ENCODE measurements at regions not wholly inside any gene's neighbourhood (a gene's known extent, or its start where the extent isn't known, plus 50 kb on each side); places are given as distances from the start of the nearest gene placed in this dataset.

GRCh38 chr15:47401427-47401826 lies 315.9 kb upstream of the SEMA6D start:
- Histone ChIP-seq H3K27me3 (no peaks in the 10 kb centered on the region), H3K27ac (no peak overlapping the region), H3K4me1 (no peaks in the 10 kb centered on the region), H3K9me3 (no peaks in the 10 kb centered on the region), H3K4me3 (no peak overlapping the region), H3K36me3 (no peaks in the 10 kb centered on the region)
- DNase-seq, result no peak
- TF ChIP-seq CTCF (IDR thresholded peaks at IDR 0.05) (no peak), POLR2A (IDR thresholded peaks at IDR 0.05) (no peak)
- intact Hi-C loops (cut with DNase I; ENCODE audit: low total_unique reads), result no loop called here

GRCh38 chr15:47402829-47403228 lies 314.5 kb upstream of the SEMA6D start:
- no peak for DNase-seq
- TF ChIP-seq CTCF (IDR thresholded peaks at IDR 0.05) (no peak), POLR2A (IDR thresholded peaks at IDR 0.05) (no peak)
- H3K36me3 ChIP-seq, result no peaks in the 10 kb centered on the region
- no peak overlapping the region for H3K27ac ChIP-seq
- no peaks in the 10 kb centered on the region for H3K27me3 ChIP-seq
- H3K4me3 ChIP-seq, result no peak overlapping the region
- H3K9me3 ChIP-seq, result no peaks in the 10 kb centered on the region
- intact Hi-C loops (cut with DNase I; ENCODE audit: low total_unique reads), result no loop called here
- no peaks in the 10 kb centered on the region for H3K4me1 ChIP-seq

GRCh38 chr15:47404877-47405276 lies 312.4 kb upstream of the SEMA6D start:
- intact Hi-C loops (cut with DNase I; ENCODE audit: low total_unique reads), result no loop called here
- no peak for DNase-seq
- H3K4me3 ChIP-seq, result no peak overlapping the region

GRCh38 chr15:47405365-47406162 lies 311.7 kb upstream of the SEMA6D start:
- intact Hi-C loops (cut with DNase I; ENCODE audit: low total_unique reads), result no loop called here
- TF ChIP-seq POLR2A (IDR thresholded peaks at IDR 0.05) (no peak), CTCF (IDR thresholded peaks at IDR 0.05) (no peak)
- Histone ChIP-seq H3K9me3 (no peaks in the 10 kb centered on the region), H3K4me1 (no peaks in the 10 kb centered on the region), H3K4me3 (no peak overlapping the region), H3K36me3 (no peaks in the 10 kb centered on the region), H3K27ac (no peak overlapping the region), H3K27me3 (no peaks in the 10 kb centered on the region)
- no peak for DNase-seq

More at GRCh38 chr15:47404877-47405276, 312.4 kb upstream of the SEMA6D start:
- no peaks in the 10 kb centered on the region for H3K27me3 ChIP-seq
- no peak for TF ChIP-seq POLR2A (IDR thresholded peaks at IDR 0.05)
- TF ChIP-seq CTCF (IDR thresholded peaks at IDR 0.05), result no peak
- no peaks in the 10 kb centered on the region for H3K36me3 ChIP-seq
- H3K9me3 ChIP-seq, result no peaks in the 10 kb centered on the region
- H3K4me1 ChIP-seq, result no peaks in the 10 kb centered on the region
- H3K27ac ChIP-seq, result no peak overlapping the region

- Histone ChIP-seq H3K27me3 (no peaks in the 10 kb centered on the region), H3K4me3 (no peak overlapping the region), H3K4me1 (no peaks in the 10 kb centered on the region), H3K27ac (no peak overlapping the region), H3K9me3 (no peaks in the 10 kb centered on the region), H3K36me3 (no peaks in the 10 kb centered on the region)
- DNase-seq, result no peak
- intact Hi-C loops (cut with DNase I; ENCODE audit: low total_unique reads), result no loop called here
- TF ChIP-seq POLR2A (IDR thresholded peaks at IDR 0.05), result no peak
- no peak for TF ChIP-seq CTCF (IDR thresholded peaks at IDR 0.05)
These were observed 309.6 kb upstream of the SEMA6D start for GRCh38 chr15:47407692-47408091.

Data from uterus (tissue), 3 donors.